Panc1 (cell line): ENCODE measurements at regions not wholly inside any gene's neighbourhood (a gene's known extent, or its start where the extent isn't known, plus 50 kb on each side); places are given as distances from the start of the nearest gene placed in this dataset.
"Not testable (repeated sequence)": the region's sequence is repeated elsewhere in the genome, so short reads cannot be mapped to it uniquely, and the experiment has no call there.

Experiments used
- ATAC-seq: fragments of 200-7000 bp; cut with Tn5 transposase; 2 replicates; pipeline ENCODE4 v1.9.1; 2020; ENCODE audit warnings: mild to moderate bottlenecking, moderate library complexity
- BruUV-seq: library from RNA; stranded (reverse); fragments of 400-500 nt; replicated peaks from 2 replicates; lab custom pipeline; 2021; lab: Mats Ljungman, UMichigan
- CTCF ChIA-PET: fragments of 300-600 bp; sonication (Branson Sonifier 250); formaldehyde crosslinking; loops from one replicate; lab custom pipeline; 2022; ENCODE audit warnings: antibody characterized with exemption; lab: Charles Lee
- POLR2A ChIA-PET: fragments of 300-600 bp; sonication (Branson Sonifier 250); formaldehyde crosslinking; loops from one replicate; lab custom pipeline; 2022; ENCODE audit warnings: antibody characterized with exemption; lab: Charles Lee
- DNase-seq: peaks from one replicate; pipeline ENCODE4 v3.0.0-alpha.2; 2010; ENCODE audit warnings: low read depth, low spot score
- H3K27ac ChIP-seq: 2 replicates; pipeline ENCODE4 v1.5.1; 2011; ENCODE audit warnings: mild to moderate bottlenecking, low read length, inconsistent platforms
- H3K27me3 ChIP-seq: fragments of 200-500 bp; sonication (Bioruptor generic); 2 replicates; pipeline ENCODE4 v1.6.0; 2014; ENCODE audit warnings: low read length, inconsistent platforms; ENCODE audit not compliant: control insufficient read depth, insufficient read depth
- H3K36me3 ChIP-seq: fragments of 200-500 bp; sonication (Bioruptor generic); 2 replicates; pipeline ENCODE4 v1.5.1; 2014; ENCODE audit warnings: inconsistent platforms, mild to moderate bottlenecking, low read length, moderate library complexity; ENCODE audit not compliant: control insufficient read depth, insufficient read depth
- H3K4me1 ChIP-seq: 2 replicates; pipeline ENCODE4 v1.5.1; 2011; ENCODE audit warnings: inconsistent platforms, mild to moderate bottlenecking, low read length, moderate library complexity; ENCODE audit not compliant: control insufficient read depth, insufficient read depth
- H3K4me3 ChIP-seq, 2 experiments: 2 replicates each; pipeline ENCODE4 v1.5.1; 2011 to 2012; ENCODE audit warnings: low read depth in 2 of 2, low read length in 2 of 2, mild to moderate bottlenecking in 2 of 2, inconsistent platforms in 1 of 2, moderate library complexity in 1 of 2
- H3K9me3 ChIP-seq: fragments of 200-500 bp; sonication (Bioruptor generic); 2 replicates; pipeline ENCODE4 v1.5.1; 2014; ENCODE audit warnings: low read depth, mild to moderate bottlenecking, inconsistent platforms, low read length, moderate library complexity; ENCODE audit not compliant: control insufficient read depth, insufficient read depth
- POLR2AphosphoS5 ChIP-seq: IDR thresholded peaks from 2 replicates; pipeline ENCODE4 v1.6.1; 2012; ENCODE audit warnings: mild to moderate bottlenecking, low read depth, low read length, moderate library complexity
- SIN3A ChIP-seq: IDR thresholded peaks from 2 replicates; pipeline ENCODE4 v1.6.1; 2012; ENCODE audit warnings: low read depth, mild to moderate bottlenecking, low read length, moderate library complexity, borderline replicate concordance; ENCODE audit not compliant: insufficient read depth
- TCF7L2 ChIP-seq: IDR thresholded peaks from 2 replicates; pipeline ENCODE4 v1.6.1; 2011; ENCODE audit warnings: mild to moderate bottlenecking, low read depth, low read length, inconsistent platforms
- in situ Hi-C: cut with HindIII; loops from 2 replicates; pipeline ENCODE4 v1.10.0; 2016; ENCODE audit warnings: low sequenced_read_pairs, low pct_unique_long_range_greater_than_20kb
- intact Hi-C: fragments of 100-400 bp; cut with micrococcal nuclease; formaldehyde crosslinking; loops from one replicate; pipeline ENCODE4 v1.10.0; 2022; ENCODE audit not compliant: unreplicated experiment
- TF ChIP-seq, protein P1 (sequence below): fragments of 450-650 bp; IDR thresholded peaks from 2 replicates; pipeline ENCODE4 v1.5.1; 2017; ENCODE audit warnings: mild to moderate bottlenecking
- TF ChIP-seq, protein P2 (sequence below), 2 experiments: IDR thresholded peaks; 2 replicates each; pipeline ENCODE4 v1.6.1; 2011 to 2012; ENCODE audit warnings: low read depth in 2 of 2, control low read depth in 1 of 2, low read length in 1 of 2, mild to moderate bottlenecking in 1 of 2, moderate library complexity in 1 of 2; ENCODE audit not compliant: insufficient read depth in 1 of 2

DNA sequence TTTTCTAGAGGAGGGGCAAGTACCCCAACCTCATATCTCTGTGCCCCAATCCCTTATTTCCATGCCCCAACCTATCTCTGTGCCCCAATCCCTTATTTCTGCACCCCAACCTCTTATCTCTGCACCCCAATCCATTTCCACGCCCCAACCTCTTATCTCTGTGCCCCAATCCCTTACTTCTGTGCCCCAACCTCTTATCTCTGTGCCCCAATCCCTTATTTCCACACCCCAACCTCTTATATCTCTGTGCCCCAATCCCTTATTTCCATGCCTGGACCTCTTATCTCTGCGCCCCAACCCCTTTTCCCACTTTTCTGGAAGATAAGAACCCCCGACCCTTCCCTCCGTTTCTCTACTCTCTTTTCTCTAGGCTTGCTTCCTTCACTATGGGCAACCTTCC lies 199.0 kb downstream of the JRKL start:
- in situ Hi-C loops, CTCF ChIA-PET, BruUV-seq: not testable (repeated sequence)

DNA sequence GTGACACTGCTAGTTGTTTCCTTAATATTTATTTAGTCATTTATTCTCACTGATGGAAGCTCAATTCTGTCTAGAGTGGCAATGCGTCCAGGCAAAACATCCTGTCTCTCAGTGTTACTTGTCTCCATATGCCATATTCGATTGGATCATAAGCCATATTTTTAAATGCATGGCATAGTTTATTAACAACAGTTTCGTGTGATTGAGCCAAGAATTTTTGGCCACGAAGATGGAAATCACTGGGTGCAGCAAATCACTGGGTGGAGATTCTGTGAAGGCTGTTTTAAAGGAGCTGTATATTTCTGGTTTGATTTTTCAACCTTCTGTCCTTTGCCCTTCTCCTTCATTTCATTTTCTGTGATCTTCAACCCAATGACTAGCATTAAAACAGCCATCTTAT lies 205.2 kb downstream of the JRKL start:
- Histone ChIP-seq H3K4me1 (no peaks in the 10 kb centered on the region), H3K4me3 (no peak overlapping the region), H3K9me3 (no peaks in the 10 kb centered on the region), H3K27ac (no peak overlapping the region), H3K36me3 (no peaks in the 10 kb centered on the region), H3K27me3 (no peaks in the 10 kb centered on the region)
- TF ChIP-seq POLR2AphosphoS5, result no peak
- TF ChIP-seq, protein P1, sequence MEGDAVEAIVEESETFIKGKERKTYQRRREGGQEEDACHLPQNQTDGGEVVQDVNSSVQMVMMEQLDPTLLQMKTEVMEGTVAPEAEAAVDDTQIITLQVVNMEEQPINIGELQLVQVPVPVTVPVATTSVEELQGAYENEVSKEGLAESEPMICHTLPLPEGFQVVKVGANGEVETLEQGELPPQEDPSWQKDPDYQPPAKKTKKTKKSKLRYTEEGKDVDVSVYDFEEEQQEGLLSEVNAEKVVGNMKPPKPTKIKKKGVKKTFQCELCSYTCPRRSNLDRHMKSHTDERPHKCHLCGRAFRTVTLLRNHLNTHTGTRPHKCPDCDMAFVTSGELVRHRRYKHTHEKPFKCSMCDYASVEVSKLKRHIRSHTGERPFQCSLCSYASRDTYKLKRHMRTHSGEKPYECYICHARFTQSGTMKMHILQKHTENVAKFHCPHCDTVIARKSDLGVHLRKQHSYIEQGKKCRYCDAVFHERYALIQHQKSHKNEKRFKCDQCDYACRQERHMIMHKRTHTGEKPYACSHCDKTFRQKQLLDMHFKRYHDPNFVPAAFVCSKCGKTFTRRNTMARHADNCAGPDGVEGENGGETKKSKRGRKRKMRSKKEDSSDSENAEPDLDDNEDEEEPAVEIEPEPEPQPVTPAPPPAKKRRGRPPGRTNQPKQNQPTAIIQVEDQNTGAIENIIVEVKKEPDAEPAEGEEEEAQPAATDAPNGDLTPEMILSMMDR, result no peak
- TF ChIP-seq, protein P2, sequence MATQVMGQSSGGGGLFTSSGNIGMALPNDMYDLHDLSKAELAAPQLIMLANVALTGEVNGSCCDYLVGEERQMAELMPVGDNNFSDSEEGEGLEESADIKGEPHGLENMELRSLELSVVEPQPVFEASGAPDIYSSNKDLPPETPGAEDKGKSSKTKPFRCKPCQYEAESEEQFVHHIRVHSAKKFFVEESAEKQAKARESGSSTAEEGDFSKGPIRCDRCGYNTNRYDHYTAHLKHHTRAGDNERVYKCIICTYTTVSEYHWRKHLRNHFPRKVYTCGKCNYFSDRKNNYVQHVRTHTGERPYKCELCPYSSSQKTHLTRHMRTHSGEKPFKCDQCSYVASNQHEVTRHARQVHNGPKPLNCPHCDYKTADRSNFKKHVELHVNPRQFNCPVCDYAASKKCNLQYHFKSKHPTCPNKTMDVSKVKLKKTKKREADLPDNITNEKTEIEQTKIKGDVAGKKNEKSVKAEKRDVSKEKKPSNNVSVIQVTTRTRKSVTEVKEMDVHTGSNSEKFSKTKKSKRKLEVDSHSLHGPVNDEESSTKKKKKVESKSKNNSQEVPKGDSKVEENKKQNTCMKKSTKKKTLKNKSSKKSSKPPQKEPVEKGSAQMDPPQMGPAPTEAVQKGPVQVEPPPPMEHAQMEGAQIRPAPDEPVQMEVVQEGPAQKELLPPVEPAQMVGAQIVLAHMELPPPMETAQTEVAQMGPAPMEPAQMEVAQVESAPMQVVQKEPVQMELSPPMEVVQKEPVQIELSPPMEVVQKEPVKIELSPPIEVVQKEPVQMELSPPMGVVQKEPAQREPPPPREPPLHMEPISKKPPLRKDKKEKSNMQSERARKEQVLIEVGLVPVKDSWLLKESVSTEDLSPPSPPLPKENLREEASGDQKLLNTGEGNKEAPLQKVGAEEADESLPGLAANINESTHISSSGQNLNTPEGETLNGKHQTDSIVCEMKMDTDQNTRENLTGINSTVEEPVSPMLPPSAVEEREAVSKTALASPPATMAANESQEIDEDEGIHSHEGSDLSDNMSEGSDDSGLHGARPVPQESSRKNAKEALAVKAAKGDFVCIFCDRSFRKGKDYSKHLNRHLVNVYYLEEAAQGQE (IDR thresholded peaks at IDR 0.05; ENCODE audit: insufficient read depth in 1 of 2, low read depth in 2 of 2, low read length in 1 of 2), result no peak
- no peak for TF ChIP-seq TCF7L2
- no peak for TF ChIP-seq SIN3A
- no TSS peak for BruUV-seq
- POLR2A ChIA-PET, result no interaction called here
- CTCF ChIA-PET, result no interaction called here
- in situ Hi-C loops, result no loop called here
- intact Hi-C loops, result no loop called here
- no peak for DNase-seq
- ATAC-seq, result no peak

More for the DNA sequence above, 199.0 kb downstream of the JRKL start:
- ATAC-seq, H3K4me1 ChIP-seq, DNase-seq, H3K27ac ChIP-seq, POLR2A ChIA-PET, H3K9me3 ChIP-seq, intact Hi-C loops, H3K4me3 ChIP-seq, H3K36me3 ChIP-seq, H3K27me3 ChIP-seq: not testable (repeated sequence)

DNA sequence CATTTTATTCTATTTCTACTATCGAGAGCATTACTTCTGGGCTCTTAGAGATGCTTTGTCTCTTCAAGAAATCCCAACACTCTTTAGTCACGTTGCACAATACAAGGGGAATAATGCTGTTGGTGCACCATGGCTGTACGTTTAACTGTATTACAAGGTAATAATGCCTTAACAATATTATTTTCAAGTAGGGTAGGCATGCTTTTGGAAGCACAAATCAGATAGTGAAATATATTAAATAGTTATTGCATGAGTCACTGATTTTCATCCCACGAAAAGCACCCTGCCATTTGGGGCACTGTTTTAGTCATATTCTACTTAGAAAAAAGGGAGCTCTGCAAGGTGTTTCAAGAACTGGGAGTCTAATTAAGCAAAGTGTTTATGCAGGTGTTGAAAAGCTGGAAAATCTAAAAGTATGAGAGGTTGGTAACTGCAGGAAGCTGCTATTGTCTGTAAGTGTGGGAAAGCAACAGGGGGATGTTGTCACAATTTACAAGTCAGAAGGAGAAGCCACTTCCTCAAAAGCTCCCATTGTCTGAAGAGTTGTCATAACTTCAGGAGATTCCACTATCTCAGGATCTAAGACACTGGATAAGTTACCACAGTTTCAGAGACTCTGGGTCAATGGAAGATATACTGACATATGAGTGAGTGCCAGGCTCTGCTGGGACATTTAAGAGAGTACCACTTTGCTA lies 218.2 kb downstream of the JRKL start:
- ATAC-seq (no peak), DNase-seq (no peak)

More for the DNA sequence above, 218.2 kb downstream of the JRKL start:
- TF ChIP-seq, protein P1, result no peak
- TF ChIP-seq TCF7L2 (no peak), SIN3A (no peak), POLR2AphosphoS5 (no peak)
- TF ChIP-seq, protein P2 (IDR thresholded peaks at IDR 0.05; ENCODE audit: insufficient read depth in 1 of 2, low read depth in 2 of 2, low read length in 1 of 2), result no peak
- CTCF ChIA-PET, result no interaction called here
- Histone ChIP-seq H3K27ac (no peak overlapping the region), H3K9me3 (no peaks in the 10 kb centered on the region), H3K4me3 (no peak overlapping the region), H3K36me3 (no peaks in the 10 kb centered on the region), H3K4me1 (no peaks in the 10 kb centered on the region), H3K27me3 (no peaks in the 10 kb centered on the region)
- in situ Hi-C loops, result no loop called here
- BruUV-seq, result no TSS peak
- POLR2A ChIA-PET, result no interaction called here
- intact Hi-C loops, result no loop called here
